GM12878 (cell line): ENCODE measurements at regions not wholly inside any gene's neighbourhood (a gene's known extent, or its start where the extent isn't known, plus 50 kb on each side); places are given as distances from the start of the nearest gene placed in this dataset.

Source experiments
- ETV6 ChIP-seq, 2 experiments: fragments of 450-650 bp in 1 of 2; IDR thresholded peaks in 1 of 2; conservative IDR thresholded peaks in 1 of 2; 2 replicates each; pipeline ENCODE4 v1.6.1; 2014; ENCODE audit warnings: antibody characterized with exemption in 1 of 2, borderline replicate concordance in 1 of 2, low read depth in 1 of 2, mild to moderate bottlenecking in 1 of 2, moderate library complexity in 1 of 2
- FOXK2 ChIP-seq: fragments of 450-650 bp; IDR thresholded peaks from 2 replicates; pipeline ENCODE4 v1.6.1; 2017; ENCODE audit warnings: mild to moderate bottlenecking, moderate library complexity
- JUND ChIP-seq: IDR thresholded peaks from 2 replicates; pipeline ENCODE4 v1.6.1; 2012; ENCODE audit warnings: low read depth, mild to moderate bottlenecking, low read length, improper control_type of control experiment, moderate library complexity
- KAT2A ChIP-seq: conservative IDR thresholded peaks from 2 replicates; pipeline ENCODE4 v1.6.1; 2011; ENCODE audit warnings: low read depth, low read length; ENCODE audit not compliant: control insufficient read depth
- PAX5 ChIP-seq: IDR thresholded peaks from 2 replicates; pipeline ENCODE4 v1.6.1; 2011; ENCODE audit warnings: low read depth, low read length, borderline replicate concordance
- POU2F2 ChIP-seq: IDR thresholded peaks from 3 replicates; pipeline ENCODE4 v1.6.1; 2011; ENCODE audit warnings: low read depth, mild to moderate bottlenecking, low read length, borderline replicate concordance
- RFX5 ChIP-seq: IDR thresholded peaks from 2 replicates; pipeline ENCODE4 v1.6.1; 2011; ENCODE audit warnings: low read depth, low read length, improper control_type of control experiment
- SIN3A ChIP-seq: IDR thresholded peaks from 2 replicates; pipeline ENCODE4 v1.6.1; 2012; ENCODE audit warnings: low read depth, low read length, improper control_type of control experiment
- TAF1 ChIP-seq: IDR thresholded peaks from 2 replicates; pipeline ENCODE4 v1.6.1; 2011; ENCODE audit warnings: mild to moderate bottlenecking, low read depth, low read length, borderline replicate concordance
- TARDBP ChIP-seq: IDR thresholded peaks from 2 replicates; pipeline ENCODE4 v1.6.1; 2016; ENCODE audit warnings: borderline replicate concordance
- TCF7 ChIP-seq: IDR thresholded peaks from 2 replicates; pipeline ENCODE4 v1.6.1; 2014; ENCODE audit warnings: antibody characterized with exemption, borderline replicate concordance
- TF ChIP-seq, protein P1 (sequence below): IDR thresholded peaks from 2 replicates; pipeline ENCODE4 v1.6.1; 2012; ENCODE audit warnings: mild to moderate bottlenecking, low read depth, low read length
- TF ChIP-seq, protein P2 (sequence below): fragments of 450-650 bp; IDR thresholded peaks from 2 replicates; pipeline ENCODE4 v1.6.1; 2017; ENCODE audit warnings: mild to moderate bottlenecking, moderate library complexity
- TF ChIP-seq, protein P3 (sequence below): IDR thresholded peaks from 2 replicates; pipeline ENCODE4 v1.6.1; 2012; ENCODE audit warnings: low read length, inconsistent platforms
- TF ChIP-seq, protein P4 (sequence below), 3 experiments: IDR thresholded peaks in 2 of 3; conservative IDR thresholded peaks in 1 of 3; 2 replicates each; pipeline ENCODE4 v1.5.1; 2011; ENCODE audit warnings: low read depth in 3 of 3, low read length in 3 of 3, mild to moderate bottlenecking in 3 of 3, control low read depth in 2 of 3, moderate library complexity in 2 of 3, inconsistent platforms in 1 of 3, mixed read lengths in 1 of 3; ENCODE audit not compliant: control insufficient read depth in 2 of 3, insufficient read depth in 1 of 3; ENCODE audit errors: extremely low read depth in 1 of 3
- TF ChIP-seq, protein P5 (sequence below): fragments of 450-650 bp; IDR thresholded peaks from 2 replicates; pipeline ENCODE4 v1.6.1; 2016; ENCODE audit warnings: mild to moderate bottlenecking

DNA sequence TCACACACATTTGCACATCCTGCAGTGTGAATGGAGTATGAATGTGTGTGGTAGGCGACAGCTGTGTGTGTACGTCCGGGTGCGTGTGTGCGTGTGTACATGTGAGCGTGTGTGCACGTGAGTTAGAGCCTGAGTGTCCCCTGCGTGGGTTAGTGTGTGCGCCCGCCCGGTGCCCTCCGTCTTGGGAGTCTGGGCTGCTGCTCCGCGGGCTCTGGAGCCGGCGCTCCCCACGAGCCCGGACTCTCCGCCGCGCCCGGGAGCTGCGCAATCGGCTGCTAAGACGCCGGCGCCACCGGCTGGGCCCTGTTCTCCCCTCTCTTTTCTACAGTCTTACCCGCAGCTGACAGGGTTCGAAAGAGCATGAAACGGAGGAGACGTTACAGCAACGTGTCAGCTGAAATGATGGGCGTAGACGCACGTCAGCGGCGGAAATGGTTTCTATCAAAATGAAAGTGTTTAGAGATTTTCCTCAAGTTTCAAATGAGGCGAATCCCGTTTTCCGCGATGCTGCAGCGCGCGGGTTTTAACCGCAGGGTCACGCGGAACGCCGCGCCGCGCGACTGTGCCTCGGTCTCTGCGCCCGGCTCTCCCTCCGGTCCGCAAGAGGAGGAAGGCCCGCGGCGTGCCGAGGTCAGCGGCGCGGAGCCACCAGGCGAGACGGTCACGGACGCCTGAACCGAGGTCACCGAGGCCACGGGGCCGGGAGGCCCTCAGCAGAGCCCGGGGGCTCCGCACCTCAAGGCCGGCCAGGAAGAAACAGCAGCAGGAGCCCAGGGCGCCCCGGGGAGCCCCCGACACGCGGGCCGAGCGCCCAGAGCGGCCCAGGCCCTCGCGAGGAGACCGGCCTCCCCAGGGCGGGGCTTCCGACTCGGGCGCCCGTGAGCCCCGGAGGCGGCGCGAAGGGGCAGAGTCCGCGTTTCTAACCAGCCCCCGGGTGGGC is 95.3 kb upstream of the BHLHE23 start (continued):
- TF ChIP-seq, protein P1, sequence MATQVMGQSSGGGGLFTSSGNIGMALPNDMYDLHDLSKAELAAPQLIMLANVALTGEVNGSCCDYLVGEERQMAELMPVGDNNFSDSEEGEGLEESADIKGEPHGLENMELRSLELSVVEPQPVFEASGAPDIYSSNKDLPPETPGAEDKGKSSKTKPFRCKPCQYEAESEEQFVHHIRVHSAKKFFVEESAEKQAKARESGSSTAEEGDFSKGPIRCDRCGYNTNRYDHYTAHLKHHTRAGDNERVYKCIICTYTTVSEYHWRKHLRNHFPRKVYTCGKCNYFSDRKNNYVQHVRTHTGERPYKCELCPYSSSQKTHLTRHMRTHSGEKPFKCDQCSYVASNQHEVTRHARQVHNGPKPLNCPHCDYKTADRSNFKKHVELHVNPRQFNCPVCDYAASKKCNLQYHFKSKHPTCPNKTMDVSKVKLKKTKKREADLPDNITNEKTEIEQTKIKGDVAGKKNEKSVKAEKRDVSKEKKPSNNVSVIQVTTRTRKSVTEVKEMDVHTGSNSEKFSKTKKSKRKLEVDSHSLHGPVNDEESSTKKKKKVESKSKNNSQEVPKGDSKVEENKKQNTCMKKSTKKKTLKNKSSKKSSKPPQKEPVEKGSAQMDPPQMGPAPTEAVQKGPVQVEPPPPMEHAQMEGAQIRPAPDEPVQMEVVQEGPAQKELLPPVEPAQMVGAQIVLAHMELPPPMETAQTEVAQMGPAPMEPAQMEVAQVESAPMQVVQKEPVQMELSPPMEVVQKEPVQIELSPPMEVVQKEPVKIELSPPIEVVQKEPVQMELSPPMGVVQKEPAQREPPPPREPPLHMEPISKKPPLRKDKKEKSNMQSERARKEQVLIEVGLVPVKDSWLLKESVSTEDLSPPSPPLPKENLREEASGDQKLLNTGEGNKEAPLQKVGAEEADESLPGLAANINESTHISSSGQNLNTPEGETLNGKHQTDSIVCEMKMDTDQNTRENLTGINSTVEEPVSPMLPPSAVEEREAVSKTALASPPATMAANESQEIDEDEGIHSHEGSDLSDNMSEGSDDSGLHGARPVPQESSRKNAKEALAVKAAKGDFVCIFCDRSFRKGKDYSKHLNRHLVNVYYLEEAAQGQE, result no peak
- TF ChIP-seq, protein P2, sequence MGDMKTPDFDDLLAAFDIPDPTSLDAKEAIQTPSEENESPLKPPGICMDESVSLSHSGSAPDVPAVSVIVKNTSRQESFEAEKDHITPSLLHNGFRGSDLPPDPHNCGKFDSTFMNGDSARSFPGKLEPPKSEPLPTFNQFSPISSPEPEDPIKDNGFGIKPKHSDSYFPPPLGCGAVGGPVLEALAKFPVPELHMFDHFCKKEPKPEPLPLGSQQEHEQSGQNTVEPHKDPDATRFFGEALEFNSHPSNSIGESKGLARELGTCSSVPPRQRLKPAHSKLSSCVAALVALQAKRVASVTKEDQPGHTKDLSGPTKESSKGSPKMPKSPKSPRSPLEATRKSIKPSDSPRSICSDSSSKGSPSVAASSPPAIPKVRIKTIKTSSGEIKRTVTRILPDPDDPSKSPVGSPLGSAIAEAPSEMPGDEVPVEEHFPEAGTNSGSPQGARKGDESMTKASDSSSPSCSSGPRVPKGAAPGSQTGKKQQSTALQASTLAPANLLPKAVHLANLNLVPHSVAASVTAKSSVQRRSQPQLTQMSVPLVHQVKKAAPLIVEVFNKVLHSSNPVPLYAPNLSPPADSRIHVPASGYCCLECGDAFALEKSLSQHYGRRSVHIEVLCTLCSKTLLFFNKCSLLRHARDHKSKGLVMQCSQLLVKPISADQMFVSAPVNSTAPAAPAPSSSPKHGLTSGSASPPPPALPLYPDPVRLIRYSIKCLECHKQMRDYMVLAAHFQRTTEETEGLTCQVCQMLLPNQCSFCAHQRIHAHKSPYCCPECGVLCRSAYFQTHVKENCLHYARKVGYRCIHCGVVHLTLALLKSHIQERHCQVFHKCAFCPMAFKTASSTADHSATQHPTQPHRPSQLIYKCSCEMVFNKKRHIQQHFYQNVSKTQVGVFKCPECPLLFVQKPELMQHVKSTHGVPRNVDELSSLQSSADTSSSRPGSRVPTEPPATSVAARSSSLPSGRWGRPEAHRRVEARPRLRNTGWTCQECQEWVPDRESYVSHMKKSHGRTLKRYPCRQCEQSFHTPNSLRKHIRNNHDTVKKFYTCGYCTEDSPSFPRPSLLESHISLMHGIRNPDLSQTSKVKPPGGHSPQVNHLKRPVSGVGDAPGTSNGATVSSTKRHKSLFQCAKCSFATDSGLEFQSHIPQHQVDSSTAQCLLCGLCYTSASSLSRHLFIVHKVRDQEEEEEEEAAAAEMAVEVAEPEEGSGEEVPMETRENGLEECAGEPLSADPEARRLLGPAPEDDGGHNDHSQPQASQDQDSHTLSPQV, result no peak
- TF ChIP-seq, protein P3, sequence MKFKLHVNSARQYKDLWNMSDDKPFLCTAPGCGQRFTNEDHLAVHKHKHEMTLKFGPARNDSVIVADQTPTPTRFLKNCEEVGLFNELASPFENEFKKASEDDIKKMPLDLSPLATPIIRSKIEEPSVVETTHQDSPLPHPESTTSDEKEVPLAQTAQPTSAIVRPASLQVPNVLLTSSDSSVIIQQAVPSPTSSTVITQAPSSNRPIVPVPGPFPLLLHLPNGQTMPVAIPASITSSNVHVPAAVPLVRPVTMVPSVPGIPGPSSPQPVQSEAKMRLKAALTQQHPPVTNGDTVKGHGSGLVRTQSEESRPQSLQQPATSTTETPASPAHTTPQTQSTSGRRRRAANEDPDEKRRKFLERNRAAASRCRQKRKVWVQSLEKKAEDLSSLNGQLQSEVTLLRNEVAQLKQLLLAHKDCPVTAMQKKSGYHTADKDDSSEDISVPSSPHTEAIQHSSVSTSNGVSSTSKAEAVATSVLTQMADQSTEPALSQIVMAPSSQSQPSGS, result no peak
- TF ChIP-seq SIN3A, result no peak
- TF ChIP-seq ETV6 (conservative IDR thresholded peaks at IDR 0.05 in 1 of 2, IDR thresholded peaks at IDR 0.05 in 1 of 2; ENCODE audit: borderline replicate concordance in 1 of 2, low read depth in 1 of 2), result no peak
- TF ChIP-seq KAT2A, result no peak
- TF ChIP-seq TCF7, result no peak
- TF ChIP-seq TARDBP, result no peak
- no peak for TF ChIP-seq RFX5
- TF ChIP-seq, protein P4, sequence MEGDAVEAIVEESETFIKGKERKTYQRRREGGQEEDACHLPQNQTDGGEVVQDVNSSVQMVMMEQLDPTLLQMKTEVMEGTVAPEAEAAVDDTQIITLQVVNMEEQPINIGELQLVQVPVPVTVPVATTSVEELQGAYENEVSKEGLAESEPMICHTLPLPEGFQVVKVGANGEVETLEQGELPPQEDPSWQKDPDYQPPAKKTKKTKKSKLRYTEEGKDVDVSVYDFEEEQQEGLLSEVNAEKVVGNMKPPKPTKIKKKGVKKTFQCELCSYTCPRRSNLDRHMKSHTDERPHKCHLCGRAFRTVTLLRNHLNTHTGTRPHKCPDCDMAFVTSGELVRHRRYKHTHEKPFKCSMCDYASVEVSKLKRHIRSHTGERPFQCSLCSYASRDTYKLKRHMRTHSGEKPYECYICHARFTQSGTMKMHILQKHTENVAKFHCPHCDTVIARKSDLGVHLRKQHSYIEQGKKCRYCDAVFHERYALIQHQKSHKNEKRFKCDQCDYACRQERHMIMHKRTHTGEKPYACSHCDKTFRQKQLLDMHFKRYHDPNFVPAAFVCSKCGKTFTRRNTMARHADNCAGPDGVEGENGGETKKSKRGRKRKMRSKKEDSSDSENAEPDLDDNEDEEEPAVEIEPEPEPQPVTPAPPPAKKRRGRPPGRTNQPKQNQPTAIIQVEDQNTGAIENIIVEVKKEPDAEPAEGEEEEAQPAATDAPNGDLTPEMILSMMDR (IDR thresholded peaks at IDR 0.05 in 2 of 3, conservative IDR thresholded peaks at IDR 0.05 in 1 of 3; ENCODE audit: control insufficient read depth in 2 of 3, extremely low read depth in 1 of 3, insufficient read depth in 1 of 3, low read depth in 3 of 3, low read length in 3 of 3), result no peak
- no peak for TF ChIP-seq FOXK2
- no peak for TF ChIP-seq POU2F2
- peak; percentile 98 for TF ChIP-seq PAX5
- no peak for TF ChIP-seq TAF1
- TF ChIP-seq, protein P5, sequence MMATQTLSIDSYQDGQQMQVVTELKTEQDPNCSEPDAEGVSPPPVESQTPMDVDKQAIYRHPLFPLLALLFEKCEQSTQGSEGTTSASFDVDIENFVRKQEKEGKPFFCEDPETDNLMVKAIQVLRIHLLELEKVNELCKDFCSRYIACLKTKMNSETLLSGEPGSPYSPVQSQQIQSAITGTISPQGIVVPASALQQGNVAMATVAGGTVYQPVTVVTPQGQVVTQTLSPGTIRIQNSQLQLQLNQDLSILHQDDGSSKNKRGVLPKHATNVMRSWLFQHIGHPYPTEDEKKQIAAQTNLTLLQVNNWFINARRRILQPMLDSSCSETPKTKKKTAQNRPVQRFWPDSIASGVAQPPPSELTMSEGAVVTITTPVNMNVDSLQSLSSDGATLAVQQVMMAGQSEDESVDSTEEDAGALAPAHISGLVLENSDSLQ, result peak; percentile 77
- TF ChIP-seq JUND, result no peak
